Psoas muscle (tissue), 7 donors: ENCODE measurements at regions not wholly inside any gene's neighbourhood (a gene's known extent, or its start where the extent isn't known, plus 50 kb on each side); places are given as distances from the start of the nearest gene placed in this dataset.

Experiments used
- ATAC-seq, 4 donors: fragments of 200-7000 bp; cut with Tn5 transposase; one replicate each; pipeline ENCODE4 v1.9.1; 2020; ENCODE audit warnings: moderate library complexity in 3 of 4, mild to moderate bottlenecking in 2 of 4
- DNase-seq, 2 donors: peaks; one replicate each; pipeline ENCODE4 v3.0.0-alpha.2; 2020
- H3K27ac ChIP-seq: fragments of 200-600 bp; one replicate; pipeline ENCODE4 v1.8.0; 2022
- H3K27me3 ChIP-seq, 3 donors: fragments of 200-600 bp in 1 of 3; one replicate each; pipeline versions ENCODE4 v1.6.1 to v1.8.0; 2013 to 2022; ENCODE audit warnings: low read length in 2 of 3, mild to moderate bottlenecking in 2 of 3, moderate library complexity in 1 of 3; ENCODE audit not compliant: insufficient read depth in 3 of 3
- H3K36me3 ChIP-seq, 2 donors: fragments of 200-600 bp in 1 of 2; one replicate each; pipeline versions ENCODE4 v1.6.1 to v1.8.0; 2013 to 2022; ENCODE audit warnings: low read depth in 1 of 2, mild to moderate bottlenecking in 1 of 2, moderate library complexity in 1 of 2; ENCODE audit not compliant: insufficient read depth in 1 of 2
- H3K4me1 ChIP-seq: fragments of 200-600 bp; one replicate; pipeline ENCODE4 v1.8.0; 2022
- H3K4me3 ChIP-seq: fragments of 200-600 bp; one replicate; pipeline ENCODE4 v1.8.0; 2022; ENCODE audit warnings: mild to moderate bottlenecking
- H3K9me3 ChIP-seq: fragments of 200-600 bp; one replicate; pipeline ENCODE4 v1.8.0; 2022
- CTCF ChIP-seq: fragments of 200-600 bp; IDR thresholded peaks from one replicate; pipeline ENCODE4 v1.8.0; 2022; ENCODE audit warnings: antibody characterized with exemption
- WGBS, 3 donors: extraction: QIAGEN DNeasy Blood & Tissue Kit; methylation state at CpG; one replicate each; pipeline versions ENCODE4 v1.1.6 to v1.1.7; 2013; 5-methylcytosine and 5-hydroxymethylcytosine counted together
- intact Hi-C, 2 donors: fragments of 100-400 bp; cut with DNase I; formaldehyde crosslinking; loops; one replicate each; pipeline versions ENCODE4 v1.11.0 to v1.14.2; 2022
- donor health status: healthy with polysubstance abuse.
- donor health status: DM: no; HTN: no; CAD: no; lungs with moderate emphysema.
- donor health status: Bipolar disorder and iron deficiency.
- donor health status: healthy.
- donor health status: DM: yes; HTN: yes; CAD: no.
- donor health status: DM: no; HTN: no; CAD: no.
- donor health status: DM: yes; HTN: yes; CAD: no.

DNA sequence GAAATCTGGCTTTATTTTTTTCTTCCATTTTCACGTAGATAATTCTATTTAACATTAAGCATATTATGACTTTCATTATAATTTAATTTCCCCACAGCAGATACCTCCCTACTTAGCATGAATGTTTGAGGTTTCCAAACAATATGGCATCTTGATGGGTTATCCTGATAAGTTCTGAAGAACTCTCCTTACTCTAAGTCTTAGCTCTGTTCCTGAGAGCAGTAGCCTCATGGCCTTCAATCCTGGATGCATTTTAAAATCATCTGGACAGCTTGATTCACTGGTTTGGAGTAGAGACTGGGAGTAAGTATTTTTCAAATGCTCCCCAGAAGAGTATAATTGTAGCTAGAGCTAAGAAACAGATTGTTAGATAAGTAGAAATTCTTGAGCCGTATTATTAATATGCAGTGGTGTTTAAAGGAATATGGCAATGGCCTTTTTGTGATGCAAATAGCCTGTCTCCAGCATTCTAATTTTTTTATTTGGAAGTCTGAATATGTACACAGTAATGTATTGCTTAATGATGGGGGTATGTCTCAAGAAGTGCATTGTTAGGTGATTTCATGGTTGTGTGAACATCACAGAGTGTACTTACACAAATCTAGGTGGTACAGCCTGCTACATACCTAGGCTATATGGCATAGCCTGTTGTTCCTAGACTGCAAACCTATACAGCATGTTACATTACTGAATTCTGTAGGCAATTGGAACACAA, 110.5 kb upstream of the EEF1E1 start:
- intact Hi-C loops: loop anchor here in 1 of 2 donors (10.0 kb wide), 1 partner anchor 488 kb away; the partner anchor contains the start of gene BMP6
- Histone ChIP-seq H3K4me1 (no peaks in the 10 kb centered on the region), H3K36me3 (no peaks in the 10 kb centered on the region), H3K4me3 (no peak overlapping the region), H3K27ac (no peak overlapping the region), H3K27me3 (no peaks in the 10 kb centered on the region), H3K9me3 (no peaks in the 10 kb centered on the region)
- DNase-seq (no peak), ATAC-seq (no peak)
- WGBS, 3 donors: 78 to 89% (median 84%) methylated on average over 2 of the region's 2 CpGs
- no peak for TF ChIP-seq CTCF

DNA sequence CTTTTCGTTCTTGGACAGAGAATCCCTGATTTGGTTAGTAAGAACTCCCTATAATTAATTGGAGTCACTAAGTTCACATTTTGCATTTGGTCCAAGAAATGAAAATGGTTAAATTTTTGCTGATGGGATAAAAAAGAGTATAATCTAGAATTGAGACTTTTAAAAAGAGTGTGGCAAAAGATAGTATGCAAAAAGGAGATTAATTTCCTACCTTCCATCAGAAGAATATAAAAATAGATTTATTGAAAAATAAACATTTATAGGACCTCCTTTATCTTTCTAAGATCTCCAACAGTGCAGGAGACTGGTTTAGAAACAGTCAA, 105.5 kb upstream of the EEF1E1 start:
- Histone ChIP-seq H3K9me3 (no peaks in the 10 kb centered on the region), H3K4me3 (no peak overlapping the region), H3K27me3 (no peaks in the 10 kb centered on the region), H3K36me3 (no peaks in the 10 kb centered on the region), H3K27ac (no peak overlapping the region), H3K4me1 (no peaks in the 10 kb centered on the region)
- no peak for ATAC-seq
- no peak for DNase-seq
- TF ChIP-seq CTCF: no peak
- 81 to 94% (median 88%) methylated on average over 1 of the region's 1 CpG for WGBS, 3 donors
- intact Hi-C loops: no loop called here

DNA sequence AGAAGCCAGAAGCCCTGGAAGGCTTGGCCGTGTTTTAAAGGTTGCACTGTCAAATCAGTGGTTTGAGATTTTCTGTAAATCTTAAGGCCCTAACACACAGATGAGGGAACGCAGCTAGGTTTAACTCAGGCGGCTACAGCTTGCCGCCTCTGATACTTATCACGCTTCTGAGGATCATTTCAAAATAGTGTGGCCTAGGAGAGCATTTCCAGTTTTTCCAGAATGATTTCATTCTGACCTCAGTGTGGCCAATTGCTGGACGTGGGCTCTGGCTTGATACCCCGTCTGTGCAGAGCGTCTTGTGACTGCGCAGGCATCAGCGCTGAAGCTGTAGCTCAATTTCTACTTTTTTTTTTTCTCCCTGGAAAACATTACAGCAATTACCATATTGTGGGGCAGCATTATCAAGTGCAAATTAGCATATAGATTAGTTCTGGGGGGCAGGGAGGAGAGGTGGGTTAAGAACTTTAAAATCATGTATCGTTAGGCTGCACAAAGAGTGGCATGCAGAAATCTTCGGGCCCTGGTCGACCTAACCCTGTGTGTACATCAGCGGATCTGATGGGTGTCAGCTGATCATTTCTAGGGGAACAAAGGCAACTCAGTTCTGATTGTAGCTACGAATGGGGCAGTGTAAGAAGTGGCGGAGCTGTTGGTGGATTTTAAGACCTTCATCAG, 105.0 kb upstream of the EEF1E1 start:
- DNase-seq (no peak), ATAC-seq (no peak)
- Histone ChIP-seq H3K36me3 (no peaks in the 10 kb centered on the region), H3K27ac (no peak overlapping the region), H3K27me3 (no peaks in the 10 kb centered on the region), H3K9me3 (no peaks in the 10 kb centered on the region), H3K4me3 (no peak overlapping the region), H3K4me1 (no peaks in the 10 kb centered on the region)
- intact Hi-C loops: no loop called here
- TF ChIP-seq CTCF: no peak
- 80 to 85% (median 81%) methylated on average over 16 of the region's 16 CpGs for WGBS, 3 donors

GRCh38 chr6:8203337-8203736, 101.0 kb upstream of the EEF1E1 start:
- no peak for TF ChIP-seq CTCF
- 46 to 51% (median 47%) methylated on average over 5 of the region's 5 CpGs for WGBS, 3 donors
- Histone ChIP-seq H3K4me1 (no peaks in the 10 kb centered on the region), H3K27me3 (peaks cover 0 to 4% (median 0%) of the 10 kb centered on the region in 3 donors), H3K27ac (no peak overlapping the region), H3K36me3 (no peaks in the 10 kb centered on the region), H3K9me3 (no peaks in the 10 kb centered on the region), H3K4me3 (no peak overlapping the region)
- no peak for DNase-seq
- ATAC-seq: no peak
- intact Hi-C loops: no loop called here
